Kidney (tissue), 13 donors: ENCODE measurements at regions not wholly inside any gene's neighbourhood (a gene's known extent, or its start where the extent isn't known, plus 50 kb on each side); places are given as distances from the start of the nearest gene placed in this dataset.

Source experiments
- DNase-seq, 5 donors: peaks; one replicate each; pipeline ENCODE4 v3.0.0-alpha.2; 2013 to 2020
- FAIRE-seq: peaks from 2 replicates; lab custom pipeline; 2012; peaks lifted over from hg19 to GRCh38; lab: Jason Lieb, UNC
- H3K27ac ChIP-seq, 2 donors: one replicate each; pipeline ENCODE4 v1.7.0; 2013; ENCODE audit warnings: low read depth in 2 of 2, low read length in 2 of 2, inconsistent platforms in 1 of 2
- H3K27me3 ChIP-seq: one replicate; pipeline ENCODE4 v1.7.1; 2013; ENCODE audit warnings: low read length, inconsistent platforms; ENCODE audit not compliant: control insufficient read depth, insufficient read depth
- H3K36me3 ChIP-seq, 3 donors: one replicate each; pipeline versions ENCODE4 v1.7.0 to v1.7.1; 2013; ENCODE audit warnings: low read length in 3 of 3, control low read depth in 1 of 3, inconsistent platforms in 1 of 3; ENCODE audit not compliant: insufficient read depth in 3 of 3, control insufficient read depth in 2 of 3
- H3K4me1 ChIP-seq, 3 donors: one replicate each; pipeline versions ENCODE4 v1.7.0 to v1.7.1; 2013; ENCODE audit warnings: low read length in 3 of 3, inconsistent platforms in 1 of 3, low read depth in 1 of 3; ENCODE audit not compliant: control insufficient read depth in 2 of 3, insufficient read depth in 2 of 3
- H3K4me3 ChIP-seq, 3 donors: one replicate each; pipeline versions ENCODE4 v1.7.0 to v1.8.1; 2013; ENCODE audit warnings: low read length in 3 of 3, control low read depth in 1 of 3, inconsistent platforms in 1 of 3
- H3K9ac ChIP-seq, 3 donors: one replicate each; pipeline versions ENCODE4 v1.7.0 to v1.7.1; 2013; ENCODE audit warnings: low read length in 3 of 3, control low read depth in 1 of 3, inconsistent platforms in 1 of 3
- H3K9me3 ChIP-seq, 3 donors: one replicate each; pipeline versions ENCODE4 v1.7.0 to v1.7.1; 2013; ENCODE audit warnings: low read length in 3 of 3, control low read depth in 1 of 3, inconsistent platforms in 1 of 3; ENCODE audit not compliant: control insufficient read depth in 2 of 3, insufficient read depth in 1 of 3
- intact Hi-C: fragments of 100-400 bp; cut with DNase I; formaldehyde crosslinking; loops from one replicate; pipeline ENCODE4 v1.11.1; 2022
- TF ChIP-seq, protein P1 (sequence below): IDR thresholded peaks from 3 replicates; pipeline ENCODE4 v1.5.1; 2012; ENCODE audit warnings: mild to moderate bottlenecking, moderate library complexity, borderline replicate concordance; ENCODE audit not compliant: insufficient read depth; ENCODE audit errors: extremely low read depth
- donor health status: control.
- donor health status: control.
- donor health status: control.
- donor health status: control.
- donor health status: control.
- donor health status: DM: yes; HTN: yes; CAD: no.
- donor health status: Normal renal cell carcinoma (clear cell type).

DNA sequence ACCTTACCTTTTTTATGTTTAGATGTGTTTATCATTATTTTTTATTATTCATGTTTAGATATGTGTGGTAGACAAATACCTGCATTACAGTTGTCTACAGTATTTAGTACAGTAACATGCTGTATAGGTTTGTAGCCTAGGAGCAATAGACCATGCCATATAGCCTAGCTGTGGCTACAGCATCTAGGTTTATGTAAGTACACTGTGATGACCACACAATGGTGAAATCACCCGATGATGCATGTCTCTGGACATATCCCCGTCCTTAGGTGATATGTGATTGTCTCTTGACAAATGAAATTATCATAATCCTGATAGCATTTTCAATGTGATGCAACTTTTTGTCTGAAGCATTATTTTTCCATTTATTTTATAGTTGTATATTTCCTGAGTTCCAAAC lies 121.2 kb downstream of the DISP1 start:
- TF ChIP-seq, protein P1, sequence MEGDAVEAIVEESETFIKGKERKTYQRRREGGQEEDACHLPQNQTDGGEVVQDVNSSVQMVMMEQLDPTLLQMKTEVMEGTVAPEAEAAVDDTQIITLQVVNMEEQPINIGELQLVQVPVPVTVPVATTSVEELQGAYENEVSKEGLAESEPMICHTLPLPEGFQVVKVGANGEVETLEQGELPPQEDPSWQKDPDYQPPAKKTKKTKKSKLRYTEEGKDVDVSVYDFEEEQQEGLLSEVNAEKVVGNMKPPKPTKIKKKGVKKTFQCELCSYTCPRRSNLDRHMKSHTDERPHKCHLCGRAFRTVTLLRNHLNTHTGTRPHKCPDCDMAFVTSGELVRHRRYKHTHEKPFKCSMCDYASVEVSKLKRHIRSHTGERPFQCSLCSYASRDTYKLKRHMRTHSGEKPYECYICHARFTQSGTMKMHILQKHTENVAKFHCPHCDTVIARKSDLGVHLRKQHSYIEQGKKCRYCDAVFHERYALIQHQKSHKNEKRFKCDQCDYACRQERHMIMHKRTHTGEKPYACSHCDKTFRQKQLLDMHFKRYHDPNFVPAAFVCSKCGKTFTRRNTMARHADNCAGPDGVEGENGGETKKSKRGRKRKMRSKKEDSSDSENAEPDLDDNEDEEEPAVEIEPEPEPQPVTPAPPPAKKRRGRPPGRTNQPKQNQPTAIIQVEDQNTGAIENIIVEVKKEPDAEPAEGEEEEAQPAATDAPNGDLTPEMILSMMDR: no peak
- H3K4me3 ChIP-seq: no peak overlapping the region
- DNase-seq: no peak
- no peaks in the 10 kb centered on the region for H3K27me3 ChIP-seq
- H3K9me3 ChIP-seq: no peaks in the 10 kb centered on the region
- H3K9ac ChIP-seq: no peak overlapping the region
- no peaks in the 10 kb centered on the region for H3K4me1 ChIP-seq
- no peak overlapping the region for H3K27ac ChIP-seq
- intact Hi-C loops: no loop called here
- no peaks in the 10 kb centered on the region for H3K36me3 ChIP-seq
- no peak for FAIRE-seq

DNA sequence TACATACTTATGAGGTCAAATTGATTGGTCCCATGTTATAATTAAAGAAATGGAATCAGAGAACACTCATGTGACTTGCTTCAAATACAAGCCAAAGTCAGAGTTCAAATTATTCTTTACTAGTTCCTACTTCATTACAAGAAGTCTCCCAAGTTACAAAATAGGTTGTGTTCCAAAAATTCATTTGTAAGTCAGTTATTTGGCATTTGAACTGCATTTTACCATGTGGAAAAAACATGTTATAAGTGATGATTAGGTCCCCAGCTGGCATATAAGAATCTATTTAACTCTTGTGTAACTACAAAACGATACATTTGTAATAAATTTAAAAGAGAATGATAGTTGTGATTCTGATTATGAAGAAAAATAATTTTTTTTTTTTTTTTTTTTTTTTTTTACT lies 124.1 kb downstream of the DISP1 start:
- Histone ChIP-seq H3K4me1 (no peaks in the 10 kb centered on the region), H3K9me3 (no peaks in the 10 kb centered on the region), H3K27ac (no peak overlapping the region), H3K27me3 (no peaks in the 10 kb centered on the region), H3K36me3 (peaks cover 0 to 3% (median 0%) of the 10 kb centered on the region in 3 donors), H3K9ac (no peak overlapping the region), H3K4me3 (no peak overlapping the region)
- intact Hi-C loops: no loop called here
- no peak for FAIRE-seq
- TF ChIP-seq, protein P1: no peak
- no peak for DNase-seq

GRCh38 chr1:222940095-222940494 lies 125.3 kb downstream of the DISP1 start:
- H3K4me3 ChIP-seq: no peak overlapping the region
- H3K36me3 ChIP-seq: peaks cover 0 to 3% (median 0%) of the 10 kb centered on the region in 3 donors
- TF ChIP-seq, protein P1: no peak
- H3K27me3 ChIP-seq: no peaks in the 10 kb centered on the region
- DNase-seq: no peak
- FAIRE-seq: no peak
- no peak overlapping the region for H3K9ac ChIP-seq
- no peak overlapping the region for H3K27ac ChIP-seq
- intact Hi-C loops: no loop called here
- no peaks in the 10 kb centered on the region for H3K9me3 ChIP-seq
- no peaks in the 10 kb centered on the region for H3K4me1 ChIP-seq

DNA sequence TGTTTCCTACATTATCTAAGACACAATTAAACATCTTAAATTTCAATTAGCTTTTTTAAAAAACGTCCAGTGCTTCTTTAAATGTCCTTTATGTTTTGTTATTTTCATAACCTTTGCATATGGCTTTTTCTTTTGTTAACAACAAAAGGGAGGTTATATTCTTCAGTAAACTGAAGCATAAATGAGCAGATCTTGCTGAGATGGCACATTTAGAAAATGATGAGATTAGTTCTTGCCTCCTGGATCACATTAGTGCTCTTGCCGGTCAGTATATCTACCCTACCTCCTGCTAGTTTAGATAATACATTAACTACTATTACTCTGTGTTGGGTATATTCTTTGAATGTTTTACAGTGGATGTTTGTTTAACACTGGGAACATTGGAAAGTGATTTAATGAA lies 126.1 kb downstream of the DISP1 start:
- TF ChIP-seq, protein P1: no peak
- Histone ChIP-seq H3K27me3 (no peaks in the 10 kb centered on the region), H3K27ac (no peak overlapping the region), H3K4me1 (no peaks in the 10 kb centered on the region), H3K9ac (no peak overlapping the region), H3K9me3 (no peaks in the 10 kb centered on the region), H3K4me3 (no peak overlapping the region), H3K36me3 (peaks cover 0 to 3% (median 0%) of the 10 kb centered on the region in 3 donors)
- no peak for FAIRE-seq
- no peak for DNase-seq
- intact Hi-C loops: no loop called here
